K562 (cell line): ENCODE measurements at regions not wholly inside any gene's neighbourhood (a gene's known extent, or its start where the extent isn't known, plus 50 kb on each side); places are given as distances from the start of the nearest gene placed in this dataset.

ENCODE experiments used
- ATAC-seq: fragments of 200-7000 bp; cut with Tn5 transposase; 3 replicates; pipeline ENCODE4 v1.9.1; 2020; ENCODE audit warnings: moderate library complexity
- BruUV-seq: library from RNA; stranded (reverse); fragments of 400-500 nt; replicated peaks from 2 replicates; lab custom pipeline; 2021; lab: Mats Ljungman, UMichigan
- CTCF ChIA-PET: fragments of 300-600 bp; formaldehyde crosslinking; extraction: SDS; loops from one replicate; lab custom pipeline; 2021; ENCODE audit warnings: low intra/inter-chr PET ratio; lab: Yijun Ruan, JAX
- POLR2A ChIA-PET: fragments of 300-600, 350-650 bp; sonication (Branson Sonifier 250); formaldehyde crosslinking; extraction: SDS; loops from one replicate; lab custom pipeline; 2021; ENCODE audit warnings: antibody characterized with exemption, inconsistent platforms; lab: Yijun Ruan, JAX
- DNase-seq, 4 experiments: peaks; one replicate each; pipeline versions ENCODE4 v3.0.0 to v3.0.0-alpha.2; 2011 to 2018; ENCODE audit warnings: low spot score in 3 of 4, mixed read lengths in 3 of 4; ENCODE audit errors: extremely low read depth in 1 of 4
- FAIRE-seq: peaks from 2 replicates; lab custom pipeline; 2011; peaks lifted over from hg19 to GRCh38; lab: Jason Lieb, UNC
- H2AFZ ChIP-seq: 2 replicates; pipeline ENCODE4 v1.6.0; 2011; ENCODE audit warnings: low read depth, low read length, control low read depth, inconsistent platforms
- H3K27ac ChIP-seq: fragments of 200-600 bp; 3 replicates; pipeline ENCODE4 v1.8.0; 2011; ENCODE audit warnings: low read depth, mild to moderate bottlenecking, control low read depth, inconsistent platforms, low read length, moderate library complexity, mixed read lengths; ENCODE audit errors: extremely low read depth
- H3K27me3 ChIP-seq, 2 experiments: fragments of 300-600 bp in 1 of 2; 2 replicates in 1 of 2; 3 replicates in 1 of 2; pipeline versions ENCODE4 v1.6.0 to v1.8.0; 2011; ENCODE audit warnings: inconsistent platforms in 2 of 2, low read length in 2 of 2, mild to moderate bottlenecking in 1 of 2, mixed read lengths in 1 of 2, moderate library complexity in 1 of 2; ENCODE audit not compliant: control insufficient read depth in 2 of 2, insufficient read depth in 2 of 2
- H3K36me3 ChIP-seq: fragments of 300-600 bp; 3 replicates; pipeline ENCODE4 v1.8.0; 2011; ENCODE audit warnings: mild to moderate bottlenecking, low read length, inconsistent platforms; ENCODE audit not compliant: control insufficient read depth, insufficient read depth
- H3K4me1 ChIP-seq, 2 experiments: fragments of 200-600 bp in 1 of 2; replicated peaks in 1 of 2; 2 replicates in 1 of 2; 3 replicates in 1 of 2; pipeline versions ENCODE4 v1.5.1 to v1.8.0; 2011; ENCODE audit warnings: inconsistent platforms in 2 of 2, low read length in 2 of 2, mild to moderate bottlenecking in 1 of 2, mixed read lengths in 1 of 2, moderate library complexity in 1 of 2; ENCODE audit not compliant: control insufficient read depth in 2 of 2, insufficient read depth in 2 of 2
- H3K4me2 ChIP-seq: 2 replicates; pipeline ENCODE4 v1.6.1; 2011; ENCODE audit warnings: low read length, control low read depth, inconsistent platforms, mixed read lengths; ENCODE audit not compliant: insufficient read depth
- H3K4me3 ChIP-seq: fragments of 200-600 bp; sonication (generic), shearing (Covaris generic); 2 replicates; pipeline ENCODE4 v1.5.1; 2016; ENCODE audit warnings: control low read depth, inconsistent platforms
- H3K79me2 ChIP-seq: fragments of 200-600 bp; 3 replicates; pipeline ENCODE4 v1.8.0; 2011; ENCODE audit warnings: low read length, inconsistent platforms; ENCODE audit not compliant: control insufficient read depth, insufficient read depth
- H3K9ac ChIP-seq, 2 experiments: 2 replicates each; pipeline versions ENCODE4 v1.6.0 to v1.6.1; 2011; ENCODE audit warnings: low read depth in 2 of 2, low read length in 2 of 2, control low read depth in 1 of 2, inconsistent platforms in 1 of 2, mild to moderate bottlenecking in 1 of 2, mixed read lengths in 1 of 2; ENCODE audit not compliant: insufficient read depth in 1 of 2
- H3K9me1 ChIP-seq: one replicate; pipeline ENCODE4 v1.6.0; 2011; ENCODE audit warnings: inconsistent platforms, mild to moderate bottlenecking, low read length, moderate library complexity; ENCODE audit not compliant: control insufficient read depth, insufficient read depth
- H3K9me3 ChIP-seq: replicated peaks from 2 replicates; pipeline ENCODE4 v1.5.1; 2011; ENCODE audit warnings: low read depth, low read length, inconsistent platforms; ENCODE audit not compliant: control insufficient read depth, insufficient read depth
- H4K20me1 ChIP-seq: replicated peaks from 2 replicates; pipeline ENCODE4 v1.6.1; 2011; ENCODE audit warnings: low read length, inconsistent platforms, mixed read lengths; ENCODE audit not compliant: control insufficient read depth, insufficient read depth
- DEAF1 ChIP-seq: fragments of 450-650 bp; formaldehyde crosslinking; IDR thresholded peaks from 2 replicates; pipeline ENCODE4 v1.4.0; 2020; ENCODE audit warnings: mild to moderate bottlenecking, moderate library complexity
- E4F1 ChIP-seq: fragments of 250-450 bp; sonication (Bioruptor Pico); IDR thresholded peaks from 2 replicates; pipeline ENCODE4 v1.5.0; 2021; ENCODE audit warnings: mild to moderate bottlenecking, borderline replicate concordance
- KLF1 ChIP-seq: fragments of 450-650 bp; IDR thresholded peaks from 2 replicates; pipeline ENCODE4 v1.6.1; 2016; ENCODE audit warnings: missing genetic modification characterization, missing compliant biosample characterization
- MIER1 ChIP-seq: fragments of 450-650 bp; IDR thresholded peaks from 2 replicates; pipeline ENCODE4 v1.6.1; 2016; ENCODE audit warnings: antibody characterized with exemption, mild to moderate bottlenecking, low read depth
- RAD21 ChIP-seq, 2 experiments: fragments of 250-450 bp in 1 of 2; fragments of 450-650 bp in 1 of 2; sonication (Bioruptor Pico) in 1 of 2; formaldehyde crosslinking in 1 of 2; IDR thresholded peaks in 1 of 2; conservative IDR thresholded peaks in 1 of 2; 2 replicates each; pipeline versions ENCODE4 v1.4.0 to v1.8.0; 2020 to 2022; ENCODE audit warnings: mild to moderate bottlenecking in 2 of 2, moderate library complexity in 1 of 2
- RNF219 ChIP-seq: fragments of 250-450 bp; sonication (Bioruptor Pico); IDR thresholded peaks from 2 replicates; pipeline ENCODE4 v1.5.0; 2022; ENCODE audit warnings: mild to moderate bottlenecking
- TCF7 ChIP-seq: sonication (generic); IDR thresholded peaks from 2 replicates; pipeline ENCODE4 v1.6.1; 2016; ENCODE audit warnings: antibody characterized with exemption, borderline replicate concordance
- ZFP91 ChIP-seq: sonication (generic); formaldehyde crosslinking; IDR thresholded peaks from 2 replicates; pipeline ENCODE4 v1.8.0; 2022; ENCODE audit warnings: mild to moderate bottlenecking, missing genetic modification reagents
- ZNF277 ChIP-seq: fragments of 250-450 bp; sonication (Bioruptor Pico); IDR thresholded peaks from 2 replicates; pipeline ENCODE4 v1.8.0; 2022; ENCODE audit warnings: inconsistent platforms, mild to moderate bottlenecking, moderate library complexity, borderline replicate concordance
- WGBS: fragments of 100-300 bp; shearing (Covaris generic); methylation state at CpG from one replicate; pipeline ENCODE4 v1.1.6; 2016; ENCODE audit warnings: low coverage, mixed read lengths; ENCODE audit not compliant: insufficient coverage; ENCODE audit errors: missing lambda C conversion rate; 5-methylcytosine and 5-hydroxymethylcytosine counted together
- in situ Hi-C: fragments of 300-500 bp; cut with MboI; formaldehyde crosslinking; loops from 4 replicates; pipeline ENCODE4 v1.15.0; 2018; ENCODE audit warnings: inconsistent platforms, mixed read lengths
- intact Hi-C: fragments of 100-400 bp; cut with micrococcal nuclease; formaldehyde crosslinking; loops from 2 replicates; pipeline ENCODE4 v1.14.2; 2022

GRCh38 chr9:3732077-3733038, 206.6 kb upstream of the RFX3 start:
- DNase-seq (peak; percentile 17 to 50 (median 23)), ATAC-seq (peak; percentile 93), FAIRE-seq (peak; percentile 35)
- Histone ChIP-seq H3K4me1 (no peaks in the 10 kb centered on the region; a peak in 1 of 5 replicates), H3K4me2 (no peak overlapping the region), H3K27me3 (no peaks in the 10 kb centered on the region), H3K79me2 (no peaks in the 10 kb centered on the region), H3K27ac (no peak overlapping the region), H2AFZ (peak overlapping the region; percentile 79; the same call in 1 of the 2 replicates), H3K9ac (no peak overlapping the region), H4K20me1 (no peaks in the 10 kb centered on the region), H3K4me3 (no peak overlapping the region), H3K9me3 (no peaks in the 10 kb centered on the region), H3K9me1 (no peaks in the 10 kb centered on the region), H3K36me3 (no peaks in the 10 kb centered on the region)
- BruUV-seq, result no TSS peak
- intact Hi-C loops, result loop anchor here (2.0 kb wide), 1 partner anchor 384 kb away; no protein-coding TSS in a partner anchor
- CTCF ChIA-PET, result interaction anchor here (0.6 to 1.3 kb wide), 4 partner anchors 63 to 875 kb away, joined by 3 to 5 read pairs (median 4); no protein-coding TSS in a partner anchor
- POLR2A ChIA-PET, result no interaction called here
- in situ Hi-C loops, result loop anchor here (10.0 to 25.0 kb wide), 2 partner anchors 382 to 630 kb away; no protein-coding TSS in a partner anchor
- 4% methylated on average over 7 of the region's 7 CpGs for WGBS
- TF ChIP-seq ZFP91 (CRISPR knock-in tag) (no peak), RNF219 (no peak), DEAF1 (CRISPR knock-in tag) (peak; percentile 36; the same call in 1 of the 2 replicates), TCF7 (no peak), KLF1 (tag) (no peak), RAD21 (CRISPR knock-in tag; conservative IDR thresholded peaks at IDR 0.05 in 1 of 2, IDR thresholded peaks at IDR 0.05 in 1 of 2) (peak; percentile 73 to 77), E4F1 (no peak), MIER1 (no peak), ZNF277 (no peak)
